NCI-H1436 treated with DMSO at 0.1 percent for 48 hours (cell line): ENCODE measurements at regions not wholly inside any gene's neighbourhood (a gene's known extent, or its start where the extent isn't known, plus 50 kb on each side); places are given as distances from the start of the nearest gene placed in this dataset.
"Not testable (repeated sequence)": the region's sequence is repeated elsewhere in the genome, so short reads cannot be mapped to it uniquely, and the experiment has no call there.

ENCODE experiments used
- DNase-seq: peaks from one replicate; lab custom pipeline; 2025; lab: John Stamatoyannopoulos, UW

DNA sequence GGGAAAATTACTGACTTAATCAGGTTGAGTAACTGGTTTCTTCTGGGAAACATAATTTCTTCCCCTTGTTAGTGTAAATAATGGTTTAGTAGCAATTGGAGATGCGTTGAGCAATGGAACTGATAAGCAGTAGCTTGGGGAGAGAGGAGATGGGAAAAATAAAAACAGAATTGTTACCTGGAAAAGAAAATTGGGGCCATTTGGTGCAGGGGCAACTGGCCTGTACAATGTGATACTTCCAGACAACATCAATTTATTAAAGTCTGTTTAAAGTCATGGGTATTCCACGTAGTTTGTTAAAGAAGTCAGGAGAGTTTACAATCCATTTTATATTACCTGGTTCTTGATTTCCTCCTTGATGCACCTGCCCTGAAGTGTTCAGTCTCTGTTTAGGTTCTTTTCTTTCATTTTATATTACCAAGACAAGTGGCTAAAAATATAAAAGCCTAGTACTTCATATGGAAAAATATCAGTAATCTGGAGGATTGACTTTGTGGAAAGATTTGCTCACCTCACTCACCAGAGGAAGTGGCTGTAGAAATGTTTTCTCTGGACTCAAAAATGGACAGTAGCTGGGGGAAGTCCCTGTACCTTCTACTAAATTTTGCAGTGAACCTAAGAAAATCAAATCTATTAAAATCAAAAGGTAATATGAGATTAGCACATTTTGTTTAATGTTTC is 161.0 kb downstream of the DDX1 start:
- no peak for DNase-seq

DNA sequence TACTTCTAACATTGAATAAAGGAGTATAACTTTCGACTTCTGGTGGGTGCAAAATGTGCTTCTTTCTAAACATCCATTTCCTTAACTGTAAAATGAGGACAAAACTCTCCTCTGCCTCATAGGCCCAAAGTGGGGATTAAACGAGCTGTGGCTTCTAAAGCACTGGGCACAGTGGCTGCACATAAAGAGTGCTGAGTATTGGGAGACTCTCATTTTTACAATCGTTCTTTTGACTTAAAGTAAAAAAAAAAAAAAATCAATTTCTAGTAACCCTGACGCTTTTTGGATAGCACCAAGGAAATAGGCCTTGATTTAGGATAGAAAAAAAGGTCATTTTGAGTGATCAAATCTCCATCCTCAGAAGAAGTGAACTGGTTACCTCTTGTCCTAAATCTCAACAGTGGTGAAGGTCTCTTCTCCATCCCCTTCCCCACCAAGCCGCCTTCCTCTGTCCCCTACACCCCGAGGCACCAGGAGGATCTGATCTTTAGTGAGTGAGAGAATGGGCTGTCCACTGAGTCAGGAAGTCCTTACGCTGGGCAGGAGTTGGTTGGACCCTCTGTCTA is 161.6 kb downstream of the DDX1 start:
- no peak for DNase-seq

DNA sequence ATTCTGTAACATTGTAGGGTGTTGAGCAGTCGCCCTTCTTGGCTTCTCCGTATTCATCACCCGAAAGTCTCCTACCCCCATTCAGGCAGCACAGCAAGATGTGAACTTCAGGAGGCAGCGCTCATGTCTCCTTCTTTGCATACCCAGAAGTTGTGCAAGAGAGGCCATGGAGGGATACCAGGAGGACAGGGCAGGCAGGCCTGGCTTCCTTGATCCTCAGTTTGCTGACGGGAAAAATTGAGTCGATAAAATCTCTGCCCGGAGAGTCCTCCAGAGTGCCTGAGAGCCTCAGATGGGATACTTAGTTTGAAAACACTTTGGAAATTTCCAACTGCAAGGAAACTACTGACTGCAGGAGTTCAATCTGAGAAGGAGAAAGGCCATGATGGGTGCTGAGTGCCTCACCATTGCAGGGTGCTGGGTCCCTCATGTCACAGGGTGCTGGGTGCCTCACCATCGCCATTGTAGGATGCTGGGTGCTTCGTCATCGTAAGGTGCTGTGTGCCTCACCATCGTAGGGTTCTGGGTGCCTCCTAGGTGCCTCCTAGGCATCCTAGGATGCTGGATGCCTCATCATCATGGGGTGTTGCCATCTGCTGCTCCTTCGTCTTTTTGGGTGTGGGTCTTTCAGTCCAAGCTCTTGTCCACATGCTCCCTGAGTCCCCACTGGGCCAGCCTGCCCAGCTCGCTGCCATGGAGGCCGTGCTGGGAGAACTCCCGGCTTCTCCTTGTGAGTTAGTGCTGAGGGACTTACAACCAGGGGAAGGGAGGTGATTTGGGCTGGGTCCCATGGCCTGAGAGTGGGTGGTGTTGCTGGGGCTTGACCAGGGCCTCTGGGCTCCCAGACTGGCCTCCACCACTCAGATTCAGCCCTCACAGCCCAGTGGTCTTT is 162.4 kb downstream of the DDX1 start:
- no peak for DNase-seq

- no peak for DNase-seq
Observed at GRCh38 chr2:15754703-15755099, 163.0 kb downstream of the DDX1 start.

- DNase-seq: no peak
Observed at GRCh38 chr2:15755528-15755927, 163.9 kb downstream of the DDX1 start.

DNA sequence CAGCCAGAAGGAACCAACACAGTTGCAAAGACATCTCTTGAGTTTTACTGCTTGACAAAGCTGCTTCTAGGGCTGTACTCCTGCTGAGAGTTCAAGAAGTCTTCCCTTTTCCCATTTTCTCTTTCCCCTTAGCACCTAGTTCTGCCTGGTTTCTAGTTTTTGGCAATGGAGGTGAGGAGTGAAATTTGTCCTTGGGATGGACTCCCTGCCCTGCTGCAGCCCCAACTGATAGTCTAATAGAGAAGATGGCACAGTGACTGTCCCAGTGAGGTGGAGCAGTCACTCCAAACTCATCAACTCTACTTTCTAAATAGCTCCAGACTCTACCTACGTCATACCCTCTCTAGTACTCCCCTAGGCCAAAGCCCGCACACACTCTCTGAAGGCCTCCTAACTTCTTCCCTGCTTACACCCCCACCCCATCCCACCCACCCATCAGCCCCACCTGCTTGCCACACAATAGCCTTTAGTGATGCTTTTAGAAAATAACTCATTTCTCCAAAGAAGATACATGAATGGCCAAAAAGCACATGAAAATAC is 164.4 kb downstream of the DDX1 start:
- no peak for DNase-seq

GRCh38 chr2:15756882-15757819 is 165.5 kb downstream of the DDX1 start:
- DNase-seq: no peak

- DNase-seq: no peak
Observed at GRCh38 chr2:15757820-15758586, 166.3 kb downstream of the DDX1 start.

GRCh38 chr2:15758848-15759247 is 167.2 kb downstream of the DDX1 start:
- DNase-seq: no peak

- DNase-seq: no peak
Observed at GRCh38 chr2:15759385-15759784, 167.7 kb downstream of the DDX1 start.

GRCh38 chr2:15759791-15760190 is 168.1 kb downstream of the DDX1 start:
- DNase-seq: not testable (repeated sequence)

DNA sequence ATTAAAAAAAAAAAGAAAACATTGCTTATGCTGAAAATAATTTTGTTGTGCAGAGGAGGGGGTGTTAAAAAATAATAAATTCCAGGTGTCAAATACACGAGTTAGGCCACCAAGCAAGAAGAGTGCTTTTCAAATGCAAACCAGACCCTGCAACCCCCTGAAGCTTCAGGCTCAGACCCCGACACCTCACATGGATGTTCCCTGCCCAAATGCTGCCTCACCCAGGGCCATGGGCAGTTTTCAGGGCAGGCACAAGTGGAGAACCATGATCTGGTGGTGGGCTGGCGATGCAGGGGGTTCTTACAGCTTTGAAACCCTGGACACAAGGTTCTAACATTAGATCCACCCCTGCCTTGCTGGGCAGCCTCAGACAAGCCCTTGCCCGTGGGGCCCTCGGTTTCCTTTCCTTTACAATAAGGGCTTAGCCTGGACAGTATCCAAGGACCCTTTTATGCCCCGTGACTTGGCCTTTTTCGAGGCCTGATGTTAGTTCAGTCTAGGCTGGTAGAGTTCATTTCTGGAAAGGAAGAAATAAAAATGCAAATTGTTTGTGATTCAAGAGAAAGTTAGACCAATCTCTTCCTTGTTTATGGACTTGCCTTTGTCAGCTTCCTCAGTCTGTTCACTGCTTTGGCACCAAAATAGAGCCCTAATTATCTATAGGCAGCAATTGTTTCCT is 168.7 kb downstream of the DDX1 start:
- DNase-seq: no peak

GRCh38 chr2:15761056-15761455 is 169.4 kb downstream of the DDX1 start:
- no peak for DNase-seq

- DNase-seq: no peak
Observed at GRCh38 chr2:15761910-15762309, 170.2 kb downstream of the DDX1 start.

GRCh38 chr2:15762449-15762848 is 170.8 kb downstream of the DDX1 start:
- DNase-seq: no peak

DNA sequence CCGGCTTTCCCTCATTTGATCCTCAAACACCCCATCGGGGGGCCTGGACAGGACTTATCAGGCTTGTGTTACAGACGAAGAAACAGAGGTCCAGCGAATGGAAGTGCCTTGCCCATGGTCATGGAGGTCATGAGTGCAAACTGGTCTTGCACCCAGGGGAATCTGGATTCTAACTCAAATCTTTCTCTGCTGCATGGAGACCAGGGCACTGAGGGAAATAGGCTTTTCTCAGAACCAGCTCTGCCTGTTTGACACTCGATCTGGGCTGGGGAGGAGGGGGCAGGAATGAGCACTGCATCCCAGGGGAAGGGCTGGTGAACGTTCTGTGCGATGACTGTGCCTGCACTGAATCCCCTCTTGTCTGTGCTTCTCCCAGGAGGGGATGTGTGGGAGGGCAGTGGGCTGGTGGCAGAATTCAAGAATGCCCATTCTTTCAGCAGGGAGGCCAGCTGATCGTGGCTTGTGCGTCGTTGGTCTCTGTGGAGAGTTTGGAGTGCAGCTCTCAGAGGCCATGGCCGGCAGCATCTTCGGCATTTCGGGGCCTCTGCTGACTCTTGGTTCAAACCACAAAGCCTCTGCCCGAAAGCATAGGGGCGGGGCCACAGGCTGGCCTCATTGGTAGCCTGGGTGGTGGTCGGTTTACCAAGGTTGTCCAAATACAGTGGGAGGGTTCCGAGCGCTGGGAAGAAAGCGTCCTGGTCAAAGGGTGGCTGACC is 171.6 kb downstream of the DDX1 start:
- no peak for DNase-seq

GRCh38 chr2:15763822-15764682 is 172.4 kb downstream of the DDX1 start:
- no peak for DNase-seq

GRCh38 chr2:15764683-15765011 is 173.0 kb downstream of the DDX1 start:
- DNase-seq: no peak

GRCh38 chr2:15765211-15765610 is 173.5 kb downstream of the DDX1 start:
- no peak for DNase-seq
